Hepatocyte (in vitro differentiated cells): ENCODE measurements at regions not wholly inside any gene's neighbourhood (a gene's known extent, or its start where the extent isn't known, plus 50 kb on each side); places are given as distances from the start of the nearest gene placed in this dataset.

Experiments used
- DNase-seq: peaks from one replicate; pipeline ENCODE4 v3.0.0-alpha.2; 2016; ENCODE audit warnings: low spot score
- H2AFZ ChIP-seq: fragments of 200-600 bp; sonication (generic); 2 replicates; pipeline ENCODE4 v1.6.0; 2016; ENCODE audit warnings: antibody characterized with exemption, mild to moderate bottlenecking
- H3K27ac ChIP-seq: fragments of 200-600 bp; sonication (generic); 2 replicates; pipeline ENCODE4 v1.5.1; 2016; ENCODE audit warnings: mild to moderate bottlenecking
- H3K27me3 ChIP-seq: fragments of 200-600 bp; sonication (generic); 2 replicates; pipeline ENCODE4 v1.6.1; 2016
- H3K36me3 ChIP-seq: fragments of 200-600 bp; sonication (generic); replicated peaks from 2 replicates; pipeline ENCODE4 v1.5.1; 2016; ENCODE audit warnings: low read depth; ENCODE audit not compliant: insufficient read depth
- H3K4me1 ChIP-seq: fragments of 200-600 bp; sonication (generic); 2 replicates; pipeline ENCODE4 v1.5.1; 2016; ENCODE audit warnings: mild to moderate bottlenecking, moderate library complexity; ENCODE audit not compliant: insufficient read depth
- H3K4me2 ChIP-seq: fragments of 200-600 bp; sonication (generic); 2 replicates; pipeline ENCODE4 v1.6.0; 2016
- H3K4me3 ChIP-seq: fragments of 200-600 bp; sonication (generic); 2 replicates; pipeline ENCODE4 v1.5.1; 2016; ENCODE audit warnings: mild to moderate bottlenecking
- H3K79me2 ChIP-seq: fragments of 200-600 bp; sonication (generic); 2 replicates; pipeline ENCODE4 v1.6.0; 2017; ENCODE audit warnings: mild to moderate bottlenecking
- H3K9me2 ChIP-seq: fragments of 200-600 bp; sonication (generic); replicated peaks from 2 replicates; pipeline ENCODE4 v1.6.0; 2017; ENCODE audit warnings: mild to moderate bottlenecking; ENCODE audit not compliant: insufficient read depth
- H3K9me3 ChIP-seq: fragments of 200-600 bp; sonication (generic); 2 replicates; pipeline ENCODE4 v1.5.1; 2016; ENCODE audit warnings: low read depth, mild to moderate bottlenecking
- H4K20me1 ChIP-seq: fragments of 200-600 bp; sonication (generic); 2 replicates; pipeline ENCODE4 v1.6.0; 2016; ENCODE audit warnings: mild to moderate bottlenecking; ENCODE audit not compliant: insufficient read depth, poor library complexity, severe bottlenecking
- CTCF ChIP-seq: fragments of 200-600 bp; sonication (generic); IDR thresholded peaks from 2 replicates; pipeline ENCODE4 v1.5.1; 2016; ENCODE audit warnings: antibody characterized with exemption, mild to moderate bottlenecking; ENCODE audit not compliant: poor library complexity
- EZH2 ChIP-seq: fragments of 200-600 bp; sonication (generic); IDR thresholded peaks from 2 replicates; pipeline ENCODE4 v1.6.1; 2016; ENCODE audit warnings: antibody characterized with exemption, mild to moderate bottlenecking, borderline replicate concordance
- EZH2phosphoT487 ChIP-seq: fragments of 200-600 bp; sonication (generic); IDR thresholded peaks from one replicate; pipeline ENCODE4 v1.6.1; 2018; ENCODE audit warnings: antibody characterized with exemption, mild to moderate bottlenecking, low read depth, moderate library complexity; ENCODE audit not compliant: unreplicated experiment, severe bottlenecking
- WGBS: methylation state at CpG from one replicate; pipeline ENCODE4 v1.1.6; 2016; ENCODE audit warnings: low lambda C conversion rate; ENCODE audit errors: missing lambda C conversion rate; 5-methylcytosine and 5-hydroxymethylcytosine counted together

- H3K4me1 ChIP-seq = peaks cover 13% of the 10 kb centered on the region
- peaks cover 8% of the 10 kb centered on the region for H3K27me3 ChIP-seq
- no peaks in the 10 kb centered on the region for H3K36me3 ChIP-seq
- no peaks in the 10 kb centered on the region for H3K79me2 ChIP-seq
- no peaks in the 10 kb centered on the region for H3K9me3 ChIP-seq
- no peaks in the 10 kb centered on the region for H4K20me1 ChIP-seq
- TF ChIP-seq EZH2phosphoT487 (no peak), CTCF (no peak), EZH2 (no peak)
- peak overlapping the region; percentile 41 for H3K27ac ChIP-seq
- H3K4me2 ChIP-seq = peak overlapping the region; percentile 42
- no peaks in the 10 kb centered on the region for H3K9me2 ChIP-seq
- no peak overlapping the region for H3K4me3 ChIP-seq
- WGBS = 32% methylated on average over 3 of the region's 3 CpGs
- no peak overlapping the region for H2AFZ ChIP-seq
- DNase-seq = peak; percentile 35
Measured at GRCh38 chr2:133986081-133986837, 267.6 kb upstream of the MGAT5 start.

GRCh38 chr2:133986881-133987795 lies 266.7 kb upstream of the MGAT5 start:
- Histone ChIP-seq H3K4me2 (peak overlapping the region; percentile 42), H3K4me3 (no peak overlapping the region), H3K9me3 (no peaks in the 10 kb centered on the region), H3K36me3 (no peaks in the 10 kb centered on the region), H2AFZ (no peak overlapping the region), H3K27ac (peak overlapping the region; percentile 41), H4K20me1 (no peaks in the 10 kb centered on the region), H3K4me1 (peaks cover 13% of the 10 kb centered on the region), H3K79me2 (no peaks in the 10 kb centered on the region), H3K9me2 (no peaks in the 10 kb centered on the region), H3K27me3 (peaks cover 12% of the 10 kb centered on the region)
- no peak for DNase-seq
- TF ChIP-seq EZH2phosphoT487 = no peak
- no peak for TF ChIP-seq EZH2
- no peak for TF ChIP-seq CTCF
- WGBS = 70% methylated on average over 11 of the region's 11 CpGs

GRCh38 chr2:133988316-133988891 lies 265.5 kb upstream of the MGAT5 start:
- Histone ChIP-seq H3K79me2 (no peaks in the 10 kb centered on the region), H3K9me3 (no peaks in the 10 kb centered on the region), H3K4me1 (peaks cover 13% of the 10 kb centered on the region), H3K36me3 (no peaks in the 10 kb centered on the region), H2AFZ (no peak overlapping the region), H3K27ac (no peak overlapping the region), H3K9me2 (no peaks in the 10 kb centered on the region), H4K20me1 (no peaks in the 10 kb centered on the region), H3K4me2 (no peak overlapping the region), H3K27me3 (peaks cover 12% of the 10 kb centered on the region), H3K4me3 (no peak overlapping the region)
- TF ChIP-seq CTCF = no peak
- TF ChIP-seq EZH2 = no peak
- TF ChIP-seq EZH2phosphoT487 = no peak
- WGBS = 93% methylated on average over 12 of the region's 12 CpGs
- DNase-seq = no peak
